ENCODE measurements at regions not wholly inside any gene's neighbourhood (a gene's known extent, or its start where the extent isn't known, plus 50 kb on each side); places are given as distances from the start of the nearest gene placed in this dataset.

GRCh38 chr13:73997964-73998363 is 136.2 kb downstream of the KLF12 start:
- H3K4me3 ChIP-seq (ENCODE audit: low read length) = no peak overlapping the region
- TF ChIP-seq CTCF (IDR thresholded peaks at IDR 0.05; ENCODE audit: insufficient read depth, low read depth, low read length, missing control alignments) = no peak
- no peak for DNase-seq (ENCODE audit: low read depth)

DNA sequence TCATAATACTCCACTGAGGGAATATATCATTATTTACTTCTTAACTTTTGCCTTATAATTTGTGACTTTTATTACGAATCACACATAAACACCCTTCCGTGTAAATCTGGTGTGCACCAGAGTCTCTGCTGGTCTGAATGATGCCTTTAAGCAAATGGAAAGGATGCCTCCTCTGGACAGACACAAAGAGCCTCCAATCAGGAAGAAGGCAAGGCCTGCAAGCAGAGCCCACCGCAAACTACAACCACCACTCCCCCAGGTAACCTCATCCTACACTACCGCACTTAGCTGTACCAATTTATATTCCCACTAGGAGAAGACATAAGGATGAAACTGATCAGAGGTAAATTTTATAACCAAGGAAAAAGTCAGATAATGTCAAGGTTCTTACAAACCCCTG is 137.6 kb downstream of the KLF12 start:
- H3K4me3 ChIP-seq (ENCODE audit: low read length) = no peak overlapping the region
- DNase-seq (ENCODE audit: low read depth) = no peak
- TF ChIP-seq CTCF (IDR thresholded peaks at IDR 0.05; ENCODE audit: insufficient read depth, low read depth, low read length, missing control alignments) = no peak

DNA sequence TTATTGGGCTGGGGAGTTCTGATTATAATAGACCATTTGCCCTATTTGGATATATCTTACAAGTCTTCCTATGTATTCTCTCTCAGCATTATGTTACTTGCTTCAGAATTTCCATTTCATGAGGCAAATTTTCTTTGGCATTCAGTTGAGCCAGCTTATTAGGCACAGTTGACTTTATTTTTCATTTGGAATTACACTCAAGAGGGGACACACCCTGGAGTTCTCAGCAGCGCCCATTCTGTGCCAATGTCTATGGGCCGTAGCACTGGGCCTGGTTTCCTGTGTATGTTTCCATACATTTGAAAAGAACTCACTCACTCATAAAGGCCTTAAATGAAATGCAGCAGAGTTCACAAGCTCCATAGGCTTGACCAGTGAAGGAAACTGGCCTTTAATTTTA is 138.5 kb downstream of the KLF12 start:
- TF ChIP-seq CTCF (IDR thresholded peaks at IDR 0.05; ENCODE audit: insufficient read depth, low read depth, low read length, missing control alignments) = no peak
- DNase-seq (ENCODE audit: low read depth) = no peak
- H3K4me3 ChIP-seq (ENCODE audit: low read length) = no peak overlapping the region

DNA sequence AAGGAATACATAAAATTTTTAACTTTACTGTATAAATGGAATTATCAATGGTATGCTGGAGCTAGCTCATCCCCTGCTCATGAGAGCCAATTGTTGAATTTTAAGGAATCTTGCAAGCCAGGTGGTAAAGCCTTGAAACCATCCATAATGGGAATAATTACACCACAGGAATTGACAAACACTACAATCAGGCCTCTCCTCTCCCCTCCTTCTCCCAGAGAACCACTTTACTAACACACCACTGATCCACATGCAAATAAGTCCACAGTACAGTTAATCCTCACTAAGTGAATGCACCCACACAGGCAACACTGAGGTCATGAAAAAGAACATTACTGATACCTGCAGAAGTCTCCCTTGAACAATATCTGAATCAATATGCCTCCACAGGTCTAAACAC is 140.5 kb downstream of the KLF12 start:
- DNase-seq (ENCODE audit: low read depth) = no peak
- H3K4me3 ChIP-seq (ENCODE audit: low read length) = no peak overlapping the region
- TF ChIP-seq CTCF (IDR thresholded peaks at IDR 0.05; ENCODE audit: insufficient read depth, low read depth, low read length, missing control alignments) = no peak

DNA sequence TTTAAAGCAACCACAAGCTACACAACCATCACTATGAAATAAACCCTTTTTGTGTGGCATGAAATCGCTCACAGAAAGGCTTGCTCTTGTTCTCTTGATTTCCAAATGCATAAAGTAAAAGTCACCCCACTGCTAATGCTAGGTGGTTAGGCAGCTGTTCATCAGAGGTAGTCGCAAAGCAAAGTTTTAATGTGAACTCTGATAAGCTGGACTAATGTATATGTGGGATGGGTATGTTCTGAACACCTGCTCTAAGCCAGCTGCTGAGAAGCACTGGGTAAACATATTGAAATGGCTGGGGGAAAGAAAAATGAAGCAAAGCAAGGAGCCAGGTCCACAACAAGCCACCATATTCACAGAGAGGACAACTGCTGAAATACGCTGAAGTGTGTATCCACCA is 142.3 kb downstream of the KLF12 start:
- no peak overlapping the region for H3K4me3 ChIP-seq (ENCODE audit: low read length)
- TF ChIP-seq CTCF (IDR thresholded peaks at IDR 0.05; ENCODE audit: insufficient read depth, low read depth, low read length, missing control alignments) = no peak
- no peak for DNase-seq (ENCODE audit: low read depth)

DNA sequence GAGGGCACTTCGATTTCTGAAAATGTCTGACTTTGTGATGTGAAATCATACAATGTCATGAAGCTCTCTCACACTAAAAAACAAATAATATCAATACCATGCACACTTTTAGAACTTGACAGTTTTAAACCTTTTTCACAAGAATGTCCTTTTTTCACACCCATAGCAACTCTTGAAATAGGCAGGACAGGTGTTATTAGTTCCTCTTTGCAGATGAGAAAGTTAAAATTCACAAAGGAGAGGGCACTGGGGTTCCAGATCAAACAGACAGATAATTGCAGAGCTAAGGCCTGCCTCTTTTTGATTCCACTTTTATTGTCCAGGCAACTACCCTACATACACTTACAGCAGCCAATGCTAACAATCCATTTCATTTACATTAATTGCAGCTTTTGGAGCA is 142.8 kb downstream of the KLF12 start:
- no peak overlapping the region for H3K4me3 ChIP-seq (ENCODE audit: low read length)
- TF ChIP-seq CTCF (IDR thresholded peaks at IDR 0.05; ENCODE audit: insufficient read depth, low read depth, low read length, missing control alignments) = no peak
- DNase-seq (ENCODE audit: low read depth) = no peak

- DNase-seq (ENCODE audit: low read depth) = no peak
- no peak for TF ChIP-seq CTCF (IDR thresholded peaks at IDR 0.05; ENCODE audit: insufficient read depth, low read depth, low read length, missing control alignments)
- no peak overlapping the region for H3K4me3 ChIP-seq (ENCODE audit: low read length)
Observed at GRCh38 chr13:73989244-73989843, 144.9 kb downstream of the KLF12 start.
